C1 segment of cervical spinal cord (tissue), 14 donors: ENCODE measurements at regions not wholly inside any gene's neighbourhood (a gene's known extent, or its start where the extent isn't known, plus 50 kb on each side); places are given as distances from the start of the nearest gene placed in this dataset.
A peak's percentile ranks its signal among the peaks of the same experiment; 100 is the strongest.

ENCODE experiments used
- DNase-seq, 14 donors: peaks; one replicate each; lab custom pipeline; 2025; lab: John Stamatoyannopoulos, UW

- no peak for DNase-seq
Measured at GRCh38 chr18:61080954-61081528, 252.2 kb upstream of the CDH20 start.

GRCh38 chr18:61082976-61083630 is 250.1 kb upstream of the CDH20 start:
- DNase-seq = no peak

- DNase-seq = no peak
Measured at GRCh38 chr18:61085036-61085435, 248.2 kb upstream of the CDH20 start.

GRCh38 chr18:61085761-61086160 is 247.5 kb upstream of the CDH20 start:
- no peak for DNase-seq

- peak in 1 of 14 donors; percentile 25 for DNase-seq
Measured at GRCh38 chr18:61086657-61087056, 246.6 kb upstream of the CDH20 start.

- no peak for DNase-seq
Measured at GRCh38 chr18:61091379-61091778, 241.9 kb upstream of the CDH20 start.

- no peak for DNase-seq
Measured at GRCh38 chr18:61093965-61094364, 239.3 kb upstream of the CDH20 start.

- no peak for DNase-seq
Measured at GRCh38 chr18:61096226-61096625, 237.0 kb upstream of the CDH20 start.

GRCh38 chr18:61107113-61107512 is 226.1 kb upstream of the CDH20 start:
- DNase-seq = no peak

GRCh38 chr18:61108706-61109105 is 224.5 kb upstream of the CDH20 start:
- DNase-seq = no peak

GRCh38 chr18:61123309-61123708 is 209.9 kb upstream of the CDH20 start:
- DNase-seq = no peak

- DNase-seq = peak in 4 of 14 donors; percentile 4 to 14 (median 8)
Measured at GRCh38 chr18:61127714-61128467, 205.3 kb upstream of the CDH20 start.

GRCh38 chr18:61129001-61129400 is 204.2 kb upstream of the CDH20 start:
- no peak for DNase-seq

- peak in 1 of 14 donors; percentile 40 for DNase-seq
Measured at GRCh38 chr18:61132031-61132430, 201.2 kb upstream of the CDH20 start.

- DNase-seq = no peak
Measured at GRCh38 chr18:61133783-61134182, 199.4 kb upstream of the CDH20 start.

- DNase-seq = no peak
Measured at GRCh38 chr18:61136711-61137251, 196.4 kb upstream of the CDH20 start.

GRCh38 chr18:61141691-61142090 is 191.5 kb upstream of the CDH20 start:
- DNase-seq = no peak

- DNase-seq = no peak
Measured at GRCh38 chr18:61148322-61148721, 184.9 kb upstream of the CDH20 start.

- no peak for DNase-seq
Measured at GRCh38 chr18:61149786-61150185, 183.4 kb upstream of the CDH20 start.

GRCh38 chr18:61153571-61153970 is 179.7 kb upstream of the CDH20 start:
- no peak for DNase-seq

GRCh38 chr18:61154866-61155265 is 178.4 kb upstream of the CDH20 start:
- peak in 1 of 14 donors; percentile 2 for DNase-seq

GRCh38 chr18:61155586-61155985 is 177.6 kb upstream of the CDH20 start:
- no peak for DNase-seq

GRCh38 chr18:61157451-61157850 is 175.8 kb upstream of the CDH20 start:
- DNase-seq = no peak
